GM19328 (cell line): ENCODE measurements at regions not wholly inside any gene's neighbourhood (a gene's known extent, or its start where the extent isn't known, plus 50 kb on each side); places are given as distances from the start of the nearest gene placed in this dataset.

Experiments used
- ATAC-seq: cut with Tn5 transposase; IDR thresholded peaks from one replicate; pipeline ENCODE4 v1.9.1; 2021; ENCODE audit warnings: mild to moderate bottlenecking, moderate library complexity; ENCODE audit not compliant: unreplicated experiment

GRCh38 chrX:13151828-13152517 lies 107.6 kb upstream of the FAM9C start:
- no peak for ATAC-seq

GRCh38 chrX:13149702-13150350 lies 105.4 kb upstream of the FAM9C start:
- ATAC-seq = no peak

- no peak for ATAC-seq
Observed at GRCh38 chrX:13147733-13148132, 103.3 kb upstream of the FAM9C start.

- no peak for ATAC-seq
Observed at GRCh38 chrX:13147147-13147546, 102.7 kb upstream of the FAM9C start.

- no peak for ATAC-seq
Observed at GRCh38 chrX:13144927-13145655, 100.7 kb upstream of the FAM9C start.

- ATAC-seq = no peak
Observed at GRCh38 chrX:13142891-13143290, 98.5 kb upstream of the FAM9C start.

- ATAC-seq = no peak
Observed at GRCh38 chrX:13140007-13140406, 95.6 kb upstream of the FAM9C start.

GRCh38 chrX:13131396-13132137 lies 87.1 kb upstream of the FAM9C start:
- no peak for ATAC-seq

GRCh38 chrX:13130816-13131215 lies 86.4 kb upstream of the FAM9C start:
- ATAC-seq = no peak

- no peak for ATAC-seq
Observed at GRCh38 chrX:13128104-13128503, 83.7 kb upstream of the FAM9C start.

- no peak for ATAC-seq
Observed at GRCh38 chrX:13126775-13127174, 82.4 kb upstream of the FAM9C start.

- ATAC-seq = no peak
Observed at GRCh38 chrX:13125188-13125587, 80.8 kb upstream of the FAM9C start.

GRCh38 chrX:13123857-13124345 lies 79.5 kb upstream of the FAM9C start:
- no peak for ATAC-seq

- ATAC-seq = no peak
Observed at GRCh38 chrX:13123247-13123856, 78.9 kb upstream of the FAM9C start.

- ATAC-seq = no peak
Observed at GRCh38 chrX:13121020-13121555, 76.7 kb upstream of the FAM9C start.

- ATAC-seq = no peak
Observed at GRCh38 chrX:13120017-13120416, 75.6 kb upstream of the FAM9C start.

GRCh38 chrX:13119386-13119785 lies 75.0 kb upstream of the FAM9C start:
- ATAC-seq = no peak

- ATAC-seq = no peak
Observed at GRCh38 chrX:13115146-13115855, 70.9 kb upstream of the FAM9C start.

GRCh38 chrX:13112499-13112898 lies 68.1 kb upstream of the FAM9C start:
- ATAC-seq = no peak
